GM19328 (cell line): ENCODE measurements at regions not wholly inside any gene's neighbourhood (a gene's known extent, or its start where the extent isn't known, plus 50 kb on each side); places are given as distances from the start of the nearest gene placed in this dataset.
A peak's percentile ranks its signal among the peaks of the same experiment; 100 is the strongest.
"Not testable (repeated sequence)": the region's sequence is repeated elsewhere in the genome, so short reads cannot be mapped to it uniquely, and the experiment has no call there.

ENCODE experiments used
- ATAC-seq: cut with Tn5 transposase; IDR thresholded peaks from one replicate; pipeline ENCODE4 v1.9.1; 2021; ENCODE audit warnings: mild to moderate bottlenecking, moderate library complexity; ENCODE audit not compliant: unreplicated experiment

DNA sequence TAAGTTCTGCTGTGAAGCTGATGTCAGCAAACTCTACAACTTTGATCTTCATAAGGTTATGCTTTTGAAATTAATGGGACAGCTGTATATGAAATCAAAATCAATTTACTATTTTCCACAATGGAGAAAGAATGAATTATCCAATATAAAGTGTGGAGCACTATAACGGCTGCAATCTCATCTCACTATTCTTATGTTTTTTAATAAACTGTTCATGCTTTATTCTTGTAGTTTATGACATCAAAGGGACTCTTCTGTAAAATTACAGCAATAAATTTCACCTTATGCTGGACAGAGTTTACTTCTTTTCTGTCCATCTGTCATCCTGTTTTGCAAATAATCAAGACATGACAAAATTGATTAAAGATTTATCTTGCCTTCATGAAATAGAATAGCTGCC lies 192.5 kb downstream of the TECRL start:
- no peak for ATAC-seq

DNA sequence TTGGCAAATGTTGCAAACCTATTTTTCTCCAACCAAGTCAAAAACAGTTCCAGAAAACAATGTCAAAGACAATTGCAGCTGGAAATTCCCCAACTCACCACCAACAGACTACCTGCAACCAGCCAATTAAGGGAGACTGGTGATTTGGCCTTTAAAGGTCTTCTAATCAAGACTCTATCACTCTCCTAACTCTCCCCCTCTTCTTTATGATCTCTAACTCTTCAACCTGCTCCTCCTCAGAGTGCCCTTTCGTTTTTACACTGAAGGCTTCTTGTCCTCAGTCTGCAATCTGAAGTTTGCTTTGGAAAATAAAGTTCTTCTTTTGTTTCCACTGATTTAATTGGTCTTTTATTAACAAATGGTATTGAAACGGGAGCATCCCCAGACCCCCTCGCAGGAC lies 203.9 kb downstream of the TECRL start:
- no peak for ATAC-seq

DNA sequence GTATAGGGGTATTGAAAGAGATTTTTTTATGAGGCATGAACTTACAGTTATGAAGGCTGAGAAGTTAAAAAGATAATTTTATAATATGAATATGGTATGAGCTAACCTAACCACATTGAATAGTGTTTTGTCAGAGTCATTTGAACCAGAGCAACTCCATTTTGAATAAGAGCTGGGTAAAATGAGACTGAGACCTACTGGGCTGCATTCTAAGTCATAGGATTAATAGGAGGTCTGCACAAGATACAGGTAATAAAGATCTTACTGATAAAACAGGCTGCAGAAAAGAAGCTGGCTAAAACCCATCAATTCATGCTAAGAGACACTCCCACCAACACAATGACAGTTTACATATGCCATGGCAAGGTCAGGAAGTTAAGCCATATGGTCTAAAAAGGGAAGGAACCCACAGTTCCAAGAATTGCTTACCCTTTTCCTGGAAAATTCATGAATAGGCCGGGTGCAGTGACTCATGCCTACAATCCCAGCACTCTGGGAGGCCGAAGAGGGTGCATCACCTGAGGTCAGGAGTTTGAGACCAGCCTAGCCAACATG lies 209.2 kb downstream of the TECRL start:
- ATAC-seq = no peak

DNA sequence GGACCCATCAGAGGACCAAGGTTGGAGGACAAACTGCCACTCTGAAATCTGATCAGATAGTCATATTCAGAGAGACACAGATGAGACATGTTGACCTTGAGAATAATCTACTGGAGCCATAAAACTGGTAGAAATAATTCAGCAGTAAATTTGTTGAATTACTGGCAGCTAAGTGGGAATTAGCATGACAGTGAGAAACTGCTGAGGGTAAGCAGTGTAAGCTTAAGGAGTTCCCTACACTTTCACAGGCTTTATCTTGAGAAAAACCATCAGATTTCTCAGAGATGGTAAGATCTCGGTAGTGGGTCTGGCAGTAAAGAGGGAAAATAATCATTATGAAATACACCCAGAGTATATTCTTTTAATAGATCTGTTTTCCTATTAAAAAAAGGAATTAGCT lies 213.7 kb downstream of the TECRL start:
- ATAC-seq = no peak

GRCh38 chr4:64192731-64193412 lies 216.4 kb downstream of the TECRL start:
- ATAC-seq = no peak

DNA sequence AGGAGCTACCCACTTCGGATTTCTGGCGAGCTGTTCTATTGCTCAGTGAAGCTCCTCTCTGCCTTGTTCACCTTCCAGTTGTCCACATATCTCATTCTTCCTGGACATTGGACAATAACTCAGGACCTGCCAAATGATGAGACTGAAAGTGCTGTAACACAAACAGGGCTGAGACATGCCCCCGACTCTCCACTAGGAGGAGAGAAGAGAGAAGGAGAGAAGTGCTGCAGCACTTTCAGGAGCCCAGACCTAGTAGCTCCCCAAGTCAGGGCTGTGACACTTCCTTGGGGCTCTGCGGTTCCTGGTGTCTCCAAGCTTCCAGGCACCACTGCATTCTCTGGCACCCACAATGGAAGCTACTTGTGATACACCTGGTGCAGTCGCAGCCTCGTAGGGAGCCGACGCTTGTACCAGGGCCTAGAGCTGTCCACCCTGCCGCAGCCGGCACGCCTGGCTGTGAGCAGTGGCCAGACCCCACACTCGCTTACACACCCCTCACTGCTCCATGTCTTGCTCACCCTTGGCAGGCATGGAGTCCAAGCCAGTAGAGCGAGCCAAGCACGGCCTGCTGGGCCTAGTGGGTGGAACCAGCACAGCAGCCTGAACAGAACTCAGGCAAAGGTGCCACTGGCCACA lies 234.9 kb downstream of the TECRL start:
- no peak for ATAC-seq

- ATAC-seq = no peak
These were observed 242.9 kb downstream of the TECRL start for GRCh38 chr4:64166365-64166764.

DNA sequence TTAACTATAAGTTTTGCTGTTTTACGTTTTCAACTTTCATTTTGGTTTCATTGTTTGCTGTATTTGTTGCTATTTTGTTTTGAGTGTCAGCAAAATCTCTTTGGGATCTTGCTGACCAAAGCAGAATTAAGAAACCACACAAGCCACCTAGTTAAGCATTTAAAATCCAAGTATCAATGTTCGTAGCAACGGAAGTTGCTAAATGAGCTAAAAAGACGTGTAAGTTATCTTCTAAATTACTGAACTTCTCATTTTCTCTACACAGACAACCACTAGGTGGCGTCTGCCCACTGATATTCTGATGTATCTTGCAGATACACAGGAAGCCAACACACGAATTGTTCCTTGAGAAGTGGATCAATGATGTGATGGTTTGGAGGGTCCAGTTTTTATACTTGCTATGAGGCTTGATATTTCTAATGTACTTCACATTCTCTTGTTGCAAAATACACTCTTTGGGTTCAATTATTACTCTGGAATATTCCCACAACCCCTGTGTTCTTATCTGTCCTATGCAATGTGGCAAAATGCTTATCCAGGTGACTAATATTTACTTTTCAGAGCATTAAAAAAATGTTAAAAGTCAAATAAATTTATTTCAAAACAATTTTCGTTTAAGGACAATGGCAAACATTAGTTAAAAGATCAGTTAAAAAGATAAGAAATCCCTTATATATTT lies 250.5 kb downstream of the TECRL start:
- peak; percentile 76 for ATAC-seq

- ATAC-seq = no peak
These were observed 251.9 kb downstream of the TECRL start for GRCh38 chr4:64157397-64157796.

DNA sequence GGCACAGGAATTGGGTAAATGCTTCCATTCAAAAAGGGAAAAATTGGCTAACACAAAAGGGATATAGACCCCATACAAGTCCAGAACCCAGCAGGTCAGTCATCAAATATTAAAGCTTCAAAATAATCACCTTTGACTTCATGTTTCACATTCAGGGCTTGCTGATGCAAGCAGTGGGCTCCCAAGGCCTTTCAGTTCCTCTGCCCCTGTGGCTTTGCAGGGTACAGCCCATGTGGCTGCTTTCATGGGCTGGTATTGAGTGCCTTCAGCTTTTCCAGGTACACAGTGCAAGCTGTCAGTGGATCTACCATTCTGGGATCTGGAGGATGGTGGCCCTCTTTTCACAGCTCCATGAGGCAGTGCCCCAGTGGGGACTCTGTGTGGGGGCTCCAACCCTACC lies 253.0 kb downstream of the TECRL start:
- no peak for ATAC-seq

DNA sequence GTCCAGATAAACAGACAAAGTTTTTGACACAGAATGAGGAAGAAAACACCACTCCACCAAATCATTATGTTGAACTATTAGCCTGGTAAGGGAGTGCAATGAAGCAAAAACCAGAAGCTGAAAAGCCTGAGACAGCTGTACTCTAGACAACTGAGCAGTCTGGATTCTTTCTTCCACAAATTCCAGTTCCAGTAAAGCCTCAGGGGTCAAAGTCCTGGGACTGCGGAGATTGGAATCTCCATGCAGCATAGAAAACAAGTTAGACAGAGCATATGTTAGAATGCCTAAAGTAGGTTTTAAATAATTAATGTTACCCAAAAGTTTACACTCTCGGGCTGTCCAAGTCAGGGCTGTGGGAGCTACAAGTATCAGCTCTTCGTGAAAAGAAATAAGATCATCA lies 263.2 kb downstream of the TECRL start:
- ATAC-seq = no peak

GRCh38 chr4:64144994-64145393 lies 264.3 kb downstream of the TECRL start:
- ATAC-seq = no peak

DNA sequence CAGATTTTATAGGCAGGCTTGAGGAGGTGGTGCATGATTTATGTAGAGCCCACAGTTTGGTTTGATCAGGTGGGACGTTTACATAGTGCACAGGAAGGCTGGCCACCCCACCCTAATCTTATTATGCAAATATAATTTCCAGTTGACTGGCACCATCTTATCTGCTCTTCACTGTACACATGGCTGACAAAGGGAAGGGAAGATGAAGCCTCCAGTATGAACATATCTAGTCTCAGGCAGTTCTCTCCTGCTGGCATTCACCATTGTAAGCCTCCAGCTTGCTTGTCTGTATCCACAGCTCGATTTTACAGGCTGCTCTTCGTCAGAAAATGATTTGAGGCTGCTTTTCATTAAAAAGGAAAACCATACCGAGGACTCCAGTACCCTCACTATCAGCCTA lies 278.3 kb downstream of the TECRL start:
- no peak for ATAC-seq

DNA sequence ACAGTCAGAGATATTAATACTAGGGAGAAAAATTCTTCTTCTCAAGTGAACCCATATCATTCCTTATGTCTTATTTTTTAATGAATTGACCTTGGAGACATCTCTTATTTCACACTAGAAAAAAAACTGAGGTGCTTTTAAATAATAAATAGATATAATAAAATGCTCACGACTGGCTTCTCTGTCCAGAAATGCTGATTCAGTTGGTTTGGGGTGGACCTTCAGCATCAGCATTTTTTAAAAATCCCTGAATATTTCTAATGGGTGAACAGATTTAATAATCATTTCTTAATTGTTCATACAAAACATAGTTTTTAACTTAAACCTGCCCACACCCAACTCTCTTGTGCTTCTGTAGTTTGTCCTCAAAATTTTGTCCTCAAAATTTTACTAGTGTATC lies 283.9 kb downstream of the TECRL start:
- no peak for ATAC-seq

- no peak for ATAC-seq
These were observed 287.4 kb downstream of the TECRL start for GRCh38 chr4:64121803-64122202.

DNA sequence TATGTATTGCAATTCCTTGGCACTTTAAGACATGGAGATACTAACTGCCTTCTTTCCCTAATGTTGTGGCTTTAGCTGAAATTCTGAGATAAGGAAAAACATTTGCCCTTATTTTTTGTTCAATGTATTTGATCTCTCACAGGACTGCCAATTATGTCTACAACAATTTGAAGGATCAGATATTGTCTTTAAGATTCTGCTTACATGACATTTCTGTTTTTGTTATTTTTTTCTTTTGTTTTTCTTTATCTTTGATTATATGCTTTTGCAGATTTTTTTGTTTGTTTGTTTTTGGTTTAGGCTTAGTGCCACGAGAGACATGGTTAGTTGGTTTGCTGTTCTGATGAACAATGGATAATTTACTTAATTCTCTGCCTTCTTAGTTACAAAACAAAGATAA lies 303.3 kb downstream of the TECRL start:
- ATAC-seq = no peak

DNA sequence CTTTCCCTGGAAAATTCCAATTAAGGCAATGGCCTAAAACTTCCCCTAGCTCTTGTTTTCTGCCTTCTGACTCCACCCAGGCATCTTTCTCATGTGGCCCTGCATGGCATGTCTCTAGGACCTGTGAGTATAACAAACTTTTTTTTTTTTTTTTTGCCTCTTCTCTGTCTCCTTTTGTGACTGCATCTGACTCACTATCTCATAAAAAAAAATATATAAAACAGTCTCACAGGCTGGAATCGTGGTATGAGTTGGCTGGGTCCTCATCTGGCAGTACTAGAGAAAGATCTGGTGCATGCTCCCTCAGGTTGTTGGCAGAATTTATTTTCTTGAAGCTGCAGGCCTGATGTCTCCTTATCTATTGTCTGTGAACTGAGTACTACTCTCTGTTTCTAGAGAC lies 313.9 kb downstream of the TECRL start:
- no peak for ATAC-seq

DNA sequence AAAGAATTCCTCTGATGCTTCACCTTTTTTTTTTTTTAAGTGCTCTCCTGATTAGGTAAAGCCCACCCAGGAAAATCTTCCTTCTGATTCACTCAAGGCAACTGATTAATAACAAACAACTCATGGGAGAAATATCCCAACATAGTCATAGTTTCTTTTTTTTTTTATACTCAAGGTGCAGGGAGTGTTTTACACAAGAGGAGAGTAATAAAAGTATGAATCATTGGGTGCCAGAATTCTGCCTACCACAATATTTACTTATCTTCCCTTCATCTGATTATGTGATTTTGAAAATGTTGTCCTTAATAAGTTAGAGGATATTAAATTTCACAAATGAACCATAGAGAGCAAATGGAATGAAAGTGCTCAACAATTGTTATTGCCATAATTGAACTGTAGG lies 329.9 kb downstream of the TECRL start:
- no peak for ATAC-seq

DNA sequence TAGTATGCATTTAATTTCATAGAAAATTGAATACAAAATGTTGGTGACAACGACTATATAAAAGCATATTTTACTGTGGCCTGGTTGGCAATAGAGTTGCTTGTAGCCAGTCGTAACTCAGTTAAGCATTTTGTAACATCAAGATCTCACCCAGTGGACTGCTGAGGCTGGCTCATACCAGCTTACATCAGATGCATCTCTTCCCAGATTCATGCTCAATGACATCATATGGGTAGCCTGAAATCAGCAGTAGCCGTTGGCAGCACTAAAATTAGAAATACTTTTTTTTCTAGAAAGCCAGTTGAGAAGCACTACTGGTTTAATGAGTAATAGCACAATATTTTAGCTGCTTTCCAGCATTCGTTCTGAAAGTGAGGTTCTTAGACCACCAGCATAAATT lies 341.2 kb downstream of the TECRL start:
- ATAC-seq = no peak

GRCh38 chr4:64062991-64063390 lies 346.3 kb downstream of the TECRL start:
- no peak for ATAC-seq

DNA sequence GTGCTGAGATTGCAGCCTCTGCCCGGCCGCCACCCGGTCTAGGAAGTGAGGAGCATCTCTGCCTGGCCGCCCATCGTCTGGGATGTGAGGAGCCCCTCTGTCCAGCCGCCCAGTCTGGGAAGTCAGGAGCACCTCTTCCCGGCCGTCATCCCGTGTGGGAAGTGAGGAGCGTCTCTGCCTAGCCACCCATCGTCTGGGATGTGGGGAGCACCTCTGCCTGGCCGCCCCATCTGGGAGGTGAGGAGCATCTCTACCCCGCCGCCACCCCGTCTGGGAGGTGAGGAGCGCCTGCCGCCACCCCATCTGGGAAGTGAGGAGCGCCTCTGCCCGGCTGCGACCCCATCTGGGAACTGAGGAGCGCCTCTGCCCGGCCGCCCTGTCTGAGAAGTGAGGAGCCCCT lies 372.2 kb downstream of the TECRL start:
- not testable (repeated sequence) for ATAC-seq

DNA sequence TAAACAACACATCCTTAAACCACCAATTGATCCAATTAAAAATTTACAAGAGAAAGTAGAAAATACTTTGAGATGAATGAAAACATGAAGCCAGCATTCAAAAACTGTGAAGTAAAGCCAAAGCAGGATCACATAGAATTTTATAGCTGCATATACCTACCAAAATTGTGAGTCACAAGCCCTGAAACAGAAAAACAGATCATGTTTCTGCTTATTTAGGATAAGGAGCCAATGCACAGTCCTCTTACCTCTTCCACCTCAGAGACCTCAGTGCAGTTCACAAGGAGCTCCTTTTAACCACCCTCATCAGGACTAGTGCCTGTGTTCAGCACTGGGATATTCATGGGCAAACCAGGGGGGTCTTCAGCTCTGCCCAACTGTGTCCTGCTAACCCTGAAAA lies 386.7 kb downstream of the TECRL start:
- no peak for ATAC-seq
